22Rv1 (cell line): ENCODE measurements at regions not wholly inside any gene's neighbourhood (a gene's known extent, or its start where the extent isn't known, plus 50 kb on each side); places are given as distances from the start of the nearest gene placed in this dataset.

Experiments
- H3K27ac ChIP-seq: fragments of 450-650 bp; 2 replicates; pipeline ENCODE4 v1.5.1; 2017
- CTCF ChIP-seq: fragments of 450-650 bp; IDR thresholded peaks from 2 replicates; pipeline ENCODE4 v1.5.1; 2017; ENCODE audit warnings: mild to moderate bottlenecking
- ZFX ChIP-seq: fragments of 450-650 bp; IDR thresholded peaks from 2 replicates; pipeline ENCODE4 v1.6.1; 2017; ENCODE audit warnings: antibody characterized with exemption, borderline replicate concordance

- no peak for TF ChIP-seq ZFX
- TF ChIP-seq CTCF = no peak
- no peak overlapping the region for H3K27ac ChIP-seq
These were observed 121.0 kb upstream of the THSD7A start for GRCh38 chr7:11952972-11953371.

- no peak overlapping the region for H3K27ac ChIP-seq
- TF ChIP-seq ZFX (no peak), CTCF (no peak)
These were observed 125.0 kb upstream of the THSD7A start for GRCh38 chr7:11956991-11957390.

GRCh38 chr7:11957956-11958355 lies 126.0 kb upstream of the THSD7A start:
- H3K27ac ChIP-seq = no peak overlapping the region
- TF ChIP-seq ZFX (no peak), CTCF (no peak)

GRCh38 chr7:11959121-11959520 lies 127.1 kb upstream of the THSD7A start:
- TF ChIP-seq ZFX = no peak
- no peak for TF ChIP-seq CTCF
- no peak overlapping the region for H3K27ac ChIP-seq

GRCh38 chr7:11960621-11961020 lies 128.6 kb upstream of the THSD7A start:
- TF ChIP-seq ZFX (no peak), CTCF (no peak)
- H3K27ac ChIP-seq = no peak overlapping the region

GRCh38 chr7:11969643-11970042 lies 137.6 kb upstream of the THSD7A start:
- TF ChIP-seq CTCF (no peak), ZFX (no peak)
- H3K27ac ChIP-seq = no peak overlapping the region

- TF ChIP-seq ZFX = no peak
- no peak for TF ChIP-seq CTCF
- H3K27ac ChIP-seq = no peak overlapping the region
These were observed 138.1 kb upstream of the THSD7A start for GRCh38 chr7:11970132-11970531.
